GM19395 (cell line): ENCODE measurements at regions not wholly inside any gene's neighbourhood (a gene's known extent, or its start where the extent isn't known, plus 50 kb on each side); places are given as distances from the start of the nearest gene placed in this dataset.
A peak's percentile ranks its signal among the peaks of the same experiment; 100 is the strongest.

Source experiments
- ATAC-seq: cut with Tn5 transposase; IDR thresholded peaks from one replicate; pipeline ENCODE4 v1.9.1; 2021; ENCODE audit warnings: mild to moderate bottlenecking, moderate library complexity; ENCODE audit not compliant: unreplicated experiment

GRCh38 chr13:26989957-26990713 is 181.5 kb downstream of the USP12 start:
- no peak for ATAC-seq

- no peak for ATAC-seq
Observed at GRCh38 chr13:26989261-26989956, 182.2 kb downstream of the USP12 start.

GRCh38 chr13:26988059-26988769 is 183.4 kb downstream of the USP12 start:
- no peak for ATAC-seq

- ATAC-seq, result no peak
Observed at GRCh38 chr13:26987486-26988013, 184.1 kb downstream of the USP12 start.

GRCh38 chr13:26985285-26985878 is 186.2 kb downstream of the USP12 start:
- peak; percentile 76 for ATAC-seq

- no peak for ATAC-seq
Observed at GRCh38 chr13:26984337-26984736, 187.3 kb downstream of the USP12 start.

GRCh38 chr13:26983543-26984320 is 187.9 kb downstream of the USP12 start:
- no peak for ATAC-seq

GRCh38 chr13:26980099-26981031 is 191.2 kb downstream of the USP12 start:
- ATAC-seq, result no peak

- no peak for ATAC-seq
Observed at GRCh38 chr13:26979334-26979733, 192.3 kb downstream of the USP12 start.

- no peak for ATAC-seq
Observed at GRCh38 chr13:26978081-26978860, 193.3 kb downstream of the USP12 start.

- no peak for ATAC-seq
Observed at GRCh38 chr13:26977541-26977940, 194.1 kb downstream of the USP12 start.

- no peak for ATAC-seq
Observed at GRCh38 chr13:26976313-26976712, 195.3 kb downstream of the USP12 start.

- no peak for ATAC-seq
Observed at GRCh38 chr13:26973946-26974345, 197.7 kb downstream of the USP12 start.

- no peak for ATAC-seq
Observed at GRCh38 chr13:26973295-26973694, 198.3 kb downstream of the USP12 start.

GRCh38 chr13:26971990-26972887 is 199.4 kb downstream of the USP12 start:
- ATAC-seq, result peak; percentile 62

- no peak for ATAC-seq
Observed at GRCh38 chr13:26968431-26969341, 202.9 kb downstream of the USP12 start.
